Stimulated activated CD4-positive, alpha-beta T cell treated with anti-CD3 and anti-CD28 coated beads, Interleukin-1b, Interleukin-23, amount 100 ng/mL, for 4 hours (primary cell): ENCODE measurements at regions not wholly inside any gene's neighbourhood (a gene's known extent, or its start where the extent isn't known, plus 50 kb on each side); places are given as distances from the start of the nearest gene placed in this dataset.
"Not testable (repeated sequence)": the region's sequence is repeated elsewhere in the genome, so short reads cannot be mapped to it uniquely, and the experiment has no call there.

Experiments
- DNase-seq, 2 donors: peaks; one replicate each; pipeline ENCODE4 v3.0.0-alpha.2; 2020; ENCODE audit warnings: low read depth in 2 of 2

GRCh38 chr18:52063923-52064322, 276.1 kb upstream of the DCC start:
- DNase-seq, result no peak

- DNase-seq, result no peak
These were observed 270.8 kb upstream of the DCC start for GRCh38 chr18:52069201-52069600.

- no peak for DNase-seq
These were observed 269.7 kb upstream of the DCC start for GRCh38 chr18:52070291-52070756.

GRCh38 chr18:52077251-52077983, 262.6 kb upstream of the DCC start:
- no peak for DNase-seq

GRCh38 chr18:52082246-52082645, 257.8 kb upstream of the DCC start:
- DNase-seq, result no peak

GRCh38 chr18:52087140-52087539, 252.9 kb upstream of the DCC start:
- no peak for DNase-seq

- DNase-seq, result no peak
These were observed 250.0 kb upstream of the DCC start for GRCh38 chr18:52090005-52090404.

- no peak for DNase-seq
These were observed 246.8 kb upstream of the DCC start for GRCh38 chr18:52093171-52093570.

GRCh38 chr18:52118684-52119083, 221.3 kb upstream of the DCC start:
- no peak for DNase-seq

GRCh38 chr18:52130624-52131301, 209.2 kb upstream of the DCC start:
- DNase-seq, result no peak

GRCh38 chr18:52131845-52132244, 208.2 kb upstream of the DCC start:
- DNase-seq, result no peak

GRCh38 chr18:52136532-52136931, 203.5 kb upstream of the DCC start:
- no peak for DNase-seq

GRCh38 chr18:52140986-52141385, 199.0 kb upstream of the DCC start:
- DNase-seq, result no peak

- no peak for DNase-seq
These were observed 189.9 kb upstream of the DCC start for GRCh38 chr18:52150050-52150449.

GRCh38 chr18:52152036-52152435, 188.0 kb upstream of the DCC start:
- DNase-seq, result no peak

- DNase-seq, result no peak
These were observed 183.8 kb upstream of the DCC start for GRCh38 chr18:52156166-52156565.

- no peak for DNase-seq
These were observed 179.4 kb upstream of the DCC start for GRCh38 chr18:52160636-52161035.

- no peak for DNase-seq
These were observed 176.5 kb upstream of the DCC start for GRCh38 chr18:52163478-52163877.

- not testable (repeated sequence) for DNase-seq
These were observed 171.9 kb upstream of the DCC start for GRCh38 chr18:52168131-52168530.

- no peak for DNase-seq
These were observed 165.8 kb upstream of the DCC start for GRCh38 chr18:52174220-52174619.

- no peak for DNase-seq
These were observed 164.6 kb upstream of the DCC start for GRCh38 chr18:52175406-52175805.

- no peak for DNase-seq
These were observed 156.9 kb upstream of the DCC start for GRCh38 chr18:52183107-52183506.

- no peak for DNase-seq
These were observed 149.8 kb upstream of the DCC start for GRCh38 chr18:52190195-52190594.
